Activated B cell treated with CpG ODN at 0.5 μM for 24 hours (primary cell): ENCODE measurements at regions not wholly inside any gene's neighbourhood (a gene's known extent, or its start where the extent isn't known, plus 50 kb on each side); places are given as distances from the start of the nearest gene placed in this dataset.

ENCODE experiments used
- ATAC-seq: fragments of 200-7000 bp; cut with Tn5 transposase; one replicate; pipeline ENCODE4 v1.10.0; 2021; ENCODE audit warnings: low read depth, mild to moderate bottlenecking, moderate library complexity
- CTCF ChIA-PET: fragments of 350-600 bp; sonication (Branson Sonifier 250); formaldehyde crosslinking; loops from one replicate; lab custom pipeline; 2021; ENCODE audit warnings: antibody characterized with exemption; lab: Charles Lee
- POLR2A ChIA-PET: fragments of 350-600 bp; sonication (Branson Sonifier 250); formaldehyde crosslinking; loops from one replicate; lab custom pipeline; 2021; ENCODE audit warnings: antibody characterized with exemption; lab: Charles Lee
- DNase-seq: peaks from one replicate; pipeline ENCODE4 v3.0.0; 2022
- H3K27ac Mint-ChIP-seq: one replicate; pipeline ENCODE4 v1.8.0; 2020; ENCODE audit warnings: mixed read lengths
- H3K27me3 Mint-ChIP-seq: one replicate; pipeline ENCODE4 v1.8.0; 2021; ENCODE audit warnings: mixed read lengths
- H3K36me3 Mint-ChIP-seq: one replicate; pipeline ENCODE4 v1.8.0; 2021; ENCODE audit warnings: low read depth, mixed read lengths
- H3K4me1 Mint-ChIP-seq: one replicate; pipeline ENCODE4 v1.8.0; 2021; ENCODE audit warnings: mixed read lengths
- H3K4me3 Mint-ChIP-seq: one replicate; pipeline ENCODE4 v1.8.0; 2020; ENCODE audit warnings: mild to moderate bottlenecking, mixed read lengths
- H3K9me3 Mint-ChIP-seq: one replicate; pipeline ENCODE4 v1.8.0; 2020; ENCODE audit warnings: mixed read lengths
- intact Hi-C: fragments of 100-400 bp; cut with micrococcal nuclease; formaldehyde crosslinking; loops from one replicate; pipeline ENCODE4 v1.15.1; 2024
- TF ChIP-seq, protein P1 (sequence below): fragments of 200-600 bp; IDR thresholded peaks from one replicate; pipeline ENCODE4 v1.8.0; 2022; ENCODE audit warnings: antibody characterized with exemption, mild to moderate bottlenecking

- Mint-ChIP-seq H3K36me3 (no peaks in the 10 kb centered on the region), H3K4me3 (no peak overlapping the region), H3K27me3 (no peaks in the 10 kb centered on the region), H3K4me1 (peaks cover 21% of the 10 kb centered on the region), H3K9me3 (no peaks in the 10 kb centered on the region), H3K27ac (no peak overlapping the region)
- CTCF ChIA-PET, result no interaction called here
- no peak for DNase-seq
- no peak for ATAC-seq
- intact Hi-C loops, result no loop called here
- TF ChIP-seq, protein P1, sequence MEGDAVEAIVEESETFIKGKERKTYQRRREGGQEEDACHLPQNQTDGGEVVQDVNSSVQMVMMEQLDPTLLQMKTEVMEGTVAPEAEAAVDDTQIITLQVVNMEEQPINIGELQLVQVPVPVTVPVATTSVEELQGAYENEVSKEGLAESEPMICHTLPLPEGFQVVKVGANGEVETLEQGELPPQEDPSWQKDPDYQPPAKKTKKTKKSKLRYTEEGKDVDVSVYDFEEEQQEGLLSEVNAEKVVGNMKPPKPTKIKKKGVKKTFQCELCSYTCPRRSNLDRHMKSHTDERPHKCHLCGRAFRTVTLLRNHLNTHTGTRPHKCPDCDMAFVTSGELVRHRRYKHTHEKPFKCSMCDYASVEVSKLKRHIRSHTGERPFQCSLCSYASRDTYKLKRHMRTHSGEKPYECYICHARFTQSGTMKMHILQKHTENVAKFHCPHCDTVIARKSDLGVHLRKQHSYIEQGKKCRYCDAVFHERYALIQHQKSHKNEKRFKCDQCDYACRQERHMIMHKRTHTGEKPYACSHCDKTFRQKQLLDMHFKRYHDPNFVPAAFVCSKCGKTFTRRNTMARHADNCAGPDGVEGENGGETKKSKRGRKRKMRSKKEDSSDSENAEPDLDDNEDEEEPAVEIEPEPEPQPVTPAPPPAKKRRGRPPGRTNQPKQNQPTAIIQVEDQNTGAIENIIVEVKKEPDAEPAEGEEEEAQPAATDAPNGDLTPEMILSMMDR, result no peak
- POLR2A ChIA-PET, result no interaction called here
Observed at GRCh38 chr5:173753307-173754168, 134.6 kb upstream of the CPEB4 start.

- Mint-ChIP-seq H3K4me1 (peaks cover 18% of the 10 kb centered on the region), H3K27me3 (no peaks in the 10 kb centered on the region), H3K4me3 (no peak overlapping the region), H3K9me3 (no peaks in the 10 kb centered on the region), H3K36me3 (no peaks in the 10 kb centered on the region), H3K27ac (no peak overlapping the region)
- ChIA-PET CTCF (no interaction called here), POLR2A (no interaction called here)
- TF ChIP-seq, protein P1, result no peak
- intact Hi-C loops, result no loop called here
- no peak for DNase-seq
- ATAC-seq, result no peak
Observed at GRCh38 chr5:173755319-173755718, 132.8 kb upstream of the CPEB4 start.

- Mint-ChIP-seq H3K27me3 (peaks cover 6% of the 10 kb centered on the region), H3K36me3 (no peaks in the 10 kb centered on the region), H3K9me3 (no peaks in the 10 kb centered on the region), H3K4me1 (peaks cover 7% of the 10 kb centered on the region), H3K27ac (no peak overlapping the region), H3K4me3 (no peak overlapping the region)
- TF ChIP-seq, protein P1, result no peak
- DNase-seq (no peak), ATAC-seq (no peak)
- POLR2A ChIA-PET, result interaction anchor here (0.5 kb wide), 1 partner anchor 161 kb away, joined by 3 read pairs; no protein-coding TSS in a partner anchor
- CTCF ChIA-PET, result no interaction called here
- intact Hi-C loops, result no loop called here
Observed at GRCh38 chr5:173757403-173758209, 130.5 kb upstream of the CPEB4 start.

- no peaks in the 10 kb centered on the region for H3K9me3 Mint-ChIP-seq
- no peaks in the 10 kb centered on the region for H3K36me3 Mint-ChIP-seq
- ChIA-PET POLR2A (no interaction called here), CTCF (no interaction called here)
- intact Hi-C loops, result no loop called here
- peaks cover 11% of the 10 kb centered on the region for H3K4me1 Mint-ChIP-seq
- DNase-seq, result no peak
- TF ChIP-seq, protein P1, result no peak
- H3K4me3 Mint-ChIP-seq, result no peak overlapping the region
- H3K27me3 Mint-ChIP-seq, result peaks cover 6% of the 10 kb centered on the region
- H3K27ac Mint-ChIP-seq, result no peak overlapping the region
- no peak for ATAC-seq
Observed at GRCh38 chr5:173758676-173759075, 129.5 kb upstream of the CPEB4 start.

GRCh38 chr5:173759691-173760090 lies 128.5 kb upstream of the CPEB4 start:
- TF ChIP-seq, protein P1, result no peak
- H3K36me3 Mint-ChIP-seq, result no peaks in the 10 kb centered on the region
- intact Hi-C loops, result no loop called here
- H3K4me3 Mint-ChIP-seq, result no peak overlapping the region
- H3K27ac Mint-ChIP-seq, result no peak overlapping the region
- peaks cover 15% of the 10 kb centered on the region for H3K4me1 Mint-ChIP-seq
- no peak for DNase-seq
- H3K27me3 Mint-ChIP-seq, result peaks cover 6% of the 10 kb centered on the region
- CTCF ChIA-PET, result interaction anchor here (0.8 kb wide), 1 partner anchor 27 kb away, joined by 3 read pairs; no protein-coding TSS in a partner anchor
- ATAC-seq, result no peak
- H3K9me3 Mint-ChIP-seq, result no peaks in the 10 kb centered on the region
- POLR2A ChIA-PET, result no interaction called here
